ENCODE measurements at regions not wholly inside any gene's neighbourhood (a gene's known extent, or its start where the extent isn't known, plus 50 kb on each side); places are given as distances from the start of the nearest gene placed in this dataset.

- TF ChIP-seq POLR2A (IDR thresholded peaks at IDR 0.05) (no peak), EP300 (IDR thresholded peaks at IDR 0.05) (no peak)
- TF ChIP-seq, protein P1, sequence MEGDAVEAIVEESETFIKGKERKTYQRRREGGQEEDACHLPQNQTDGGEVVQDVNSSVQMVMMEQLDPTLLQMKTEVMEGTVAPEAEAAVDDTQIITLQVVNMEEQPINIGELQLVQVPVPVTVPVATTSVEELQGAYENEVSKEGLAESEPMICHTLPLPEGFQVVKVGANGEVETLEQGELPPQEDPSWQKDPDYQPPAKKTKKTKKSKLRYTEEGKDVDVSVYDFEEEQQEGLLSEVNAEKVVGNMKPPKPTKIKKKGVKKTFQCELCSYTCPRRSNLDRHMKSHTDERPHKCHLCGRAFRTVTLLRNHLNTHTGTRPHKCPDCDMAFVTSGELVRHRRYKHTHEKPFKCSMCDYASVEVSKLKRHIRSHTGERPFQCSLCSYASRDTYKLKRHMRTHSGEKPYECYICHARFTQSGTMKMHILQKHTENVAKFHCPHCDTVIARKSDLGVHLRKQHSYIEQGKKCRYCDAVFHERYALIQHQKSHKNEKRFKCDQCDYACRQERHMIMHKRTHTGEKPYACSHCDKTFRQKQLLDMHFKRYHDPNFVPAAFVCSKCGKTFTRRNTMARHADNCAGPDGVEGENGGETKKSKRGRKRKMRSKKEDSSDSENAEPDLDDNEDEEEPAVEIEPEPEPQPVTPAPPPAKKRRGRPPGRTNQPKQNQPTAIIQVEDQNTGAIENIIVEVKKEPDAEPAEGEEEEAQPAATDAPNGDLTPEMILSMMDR (IDR thresholded peaks at IDR 0.05), result no peak
These were observed 732.9 kb downstream of the TDRD15 start for GRCh38 chr2:21856708-21857107.

Data from ovary (tissue), 3 donors.